CD4-positive, alpha-beta T cell treated with Interleukin-4 for 1 hour (primary cell): ENCODE measurements at regions not wholly inside any gene's neighbourhood (a gene's known extent, or its start where the extent isn't known, plus 50 kb on each side); places are given as distances from the start of the nearest gene placed in this dataset.
"Not testable (repeated sequence)": the region's sequence is repeated elsewhere in the genome, so short reads cannot be mapped to it uniquely, and the experiment has no call there.

ENCODE experiments used
- DNase-seq, 2 donors: peaks; one replicate each; pipeline ENCODE4 v3.0.0-alpha.2; 2020 to 2022

DNA sequence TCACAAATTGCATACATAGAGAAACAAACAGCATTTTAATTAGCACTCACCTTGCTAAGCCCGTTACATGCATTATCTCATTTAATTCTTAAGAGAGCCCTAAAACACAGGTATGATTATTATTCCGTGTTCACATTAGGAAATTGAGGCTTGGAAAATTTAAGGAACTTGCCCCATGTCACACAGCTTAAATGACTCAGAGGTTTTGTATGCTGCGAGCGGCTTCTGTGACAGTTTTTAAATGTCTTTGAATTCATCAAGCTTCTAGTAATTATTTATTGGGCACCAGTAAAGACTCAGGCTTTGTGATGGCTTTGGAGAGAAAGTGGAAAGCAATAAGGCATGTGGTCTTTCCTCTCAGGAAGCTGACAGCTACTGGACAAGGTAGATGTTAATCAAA, 166.7 kb upstream of the THBS1 start:
- no peak for DNase-seq

DNA sequence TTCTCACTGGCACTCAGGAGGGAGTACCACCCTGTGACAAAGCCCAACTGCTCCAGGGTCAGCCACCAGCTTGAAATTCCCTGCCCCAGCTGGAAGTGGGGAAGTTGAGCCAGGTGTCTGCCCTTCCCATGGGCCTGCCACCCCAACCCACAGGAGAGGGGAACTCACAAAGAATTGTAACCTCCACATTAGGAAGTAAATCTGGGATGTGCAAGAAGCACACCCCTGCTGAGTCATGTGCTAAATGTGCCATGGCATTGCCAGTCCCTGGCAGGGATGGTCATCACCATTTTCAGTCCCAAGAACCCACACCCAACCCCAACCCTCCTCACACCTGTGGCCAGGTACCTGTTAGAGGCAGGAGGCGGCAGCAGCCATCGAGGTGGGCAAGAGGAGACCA, 165.2 kb upstream of the THBS1 start:
- no peak for DNase-seq

- DNase-seq: no peak
These were observed 164.6 kb upstream of the THBS1 start for GRCh38 chr15:39416258-39416657.

DNA sequence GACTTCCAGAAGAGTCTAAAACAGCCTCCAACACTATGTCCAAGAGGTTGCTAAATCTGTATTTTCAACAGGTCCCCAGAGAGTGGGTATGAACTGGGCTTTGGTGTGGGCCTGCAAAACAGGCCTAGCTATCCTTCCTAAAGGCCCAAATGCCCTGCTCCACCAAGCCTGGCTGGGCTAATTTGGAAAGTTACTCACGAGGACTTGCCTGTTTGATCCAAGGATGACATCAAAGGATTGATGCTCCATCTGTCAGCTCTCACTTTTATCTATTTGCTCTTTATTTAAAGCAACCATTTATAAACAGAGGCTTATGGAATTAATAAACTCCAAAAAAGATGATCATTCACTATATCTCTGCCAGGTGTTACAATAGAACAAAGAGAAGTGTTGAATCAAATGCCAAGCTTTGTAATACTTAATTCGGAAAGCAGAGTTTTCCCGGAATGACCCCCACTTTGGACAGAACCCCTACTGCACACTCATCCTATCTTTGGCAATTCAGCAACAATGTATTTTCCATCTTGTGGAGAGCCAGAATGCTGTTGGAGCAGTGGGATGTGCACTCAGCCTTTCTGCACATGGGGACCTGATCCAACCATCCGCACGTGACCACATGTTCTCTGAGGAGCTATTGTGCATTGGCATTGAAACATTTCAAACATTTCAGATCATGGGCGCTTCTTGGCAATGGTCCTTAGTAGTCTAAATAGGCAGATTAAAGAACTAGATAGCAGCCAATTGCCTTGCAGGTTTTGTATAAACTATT, 163.3 kb upstream of the THBS1 start:
- no peak for DNase-seq

GRCh38 chr15:39419651-39420050, 161.2 kb upstream of the THBS1 start:
- no peak for DNase-seq

- not testable (repeated sequence) for DNase-seq
These were observed 160.6 kb upstream of the THBS1 start for GRCh38 chr15:39420123-39420852.

DNA sequence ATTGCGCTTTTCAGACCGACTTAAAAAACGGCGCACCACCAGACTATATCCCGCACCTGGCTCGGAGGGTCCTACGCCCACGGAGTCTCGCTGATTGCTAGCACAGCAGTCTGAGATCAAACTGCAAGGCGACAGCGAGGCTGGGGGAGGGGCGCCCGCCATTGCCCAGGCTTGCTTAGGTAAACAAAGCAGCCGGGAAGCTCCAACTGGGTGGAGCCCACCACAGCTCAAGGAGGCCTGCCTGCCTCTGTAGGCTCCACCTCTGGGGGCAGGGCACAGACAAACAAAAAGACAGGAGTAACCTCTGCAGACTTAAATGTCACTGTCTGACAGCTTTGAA, 160.1 kb upstream of the THBS1 start:
- DNase-seq: not testable (repeated sequence)

- DNase-seq: peak; percentile 70 to 85
These were observed 154.0 kb upstream of the THBS1 start for GRCh38 chr15:39426552-39427532.

DNA sequence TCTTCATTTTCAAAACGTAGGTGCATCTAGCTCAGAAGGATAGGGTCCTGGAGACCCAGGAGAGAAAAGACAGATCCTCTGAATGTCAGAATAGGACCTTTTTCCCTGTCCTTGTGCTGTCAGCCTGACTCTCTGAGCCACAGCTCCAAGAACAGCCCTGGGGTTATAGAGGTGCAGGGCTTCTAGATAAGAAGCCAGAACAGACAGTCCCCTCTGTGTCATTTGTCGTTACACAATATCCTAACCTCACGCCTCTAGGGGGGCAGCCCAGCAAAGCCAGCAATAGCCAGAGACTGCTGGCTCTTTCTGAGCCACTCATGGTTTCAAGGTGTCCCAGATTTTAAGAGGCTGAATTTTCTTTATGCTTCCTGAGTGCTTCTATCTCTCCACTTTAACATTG, 153.2 kb upstream of the THBS1 start:
- no peak for DNase-seq

GRCh38 chr15:39429898-39430357, 151.0 kb upstream of the THBS1 start:
- no peak for DNase-seq

DNA sequence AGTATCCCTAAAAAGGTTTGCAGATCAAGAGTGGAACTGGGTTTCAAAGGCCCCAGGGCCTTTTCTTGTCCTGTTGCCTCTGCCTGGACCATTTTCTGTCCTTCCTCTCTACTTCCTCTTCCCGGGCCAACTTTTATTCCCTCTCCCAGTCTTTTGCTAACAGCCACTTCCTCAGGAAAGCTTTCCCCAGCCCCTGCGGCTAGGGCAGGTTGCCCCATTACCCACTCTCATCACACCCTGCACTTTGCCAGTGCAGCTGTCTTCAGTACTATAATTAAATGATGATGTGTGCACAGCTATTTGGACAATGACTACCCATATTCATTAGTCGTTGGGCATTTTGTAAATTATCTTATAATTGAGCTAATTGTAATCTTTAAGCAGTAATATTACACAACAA, 150.5 kb upstream of the THBS1 start:
- no peak for DNase-seq

DNA sequence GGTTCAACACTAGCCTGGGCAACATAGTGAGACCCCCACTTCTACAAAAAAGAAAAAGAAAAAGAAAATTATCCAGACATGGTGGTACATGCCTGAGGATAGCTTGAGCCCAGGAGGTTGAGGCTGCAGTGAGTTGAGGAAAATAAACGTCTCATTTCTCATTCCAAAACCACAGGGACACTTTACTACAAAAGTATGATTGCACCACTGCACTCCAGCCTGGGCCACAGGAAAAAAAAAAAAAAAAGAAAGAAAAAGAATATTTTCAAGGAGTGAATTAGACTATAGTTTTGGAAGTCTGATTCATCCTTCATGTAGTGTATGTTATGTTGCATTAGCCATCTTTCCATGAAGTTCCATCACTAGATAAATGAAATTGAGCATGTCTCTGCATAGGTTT, 149.5 kb upstream of the THBS1 start:
- DNase-seq: no peak

DNA sequence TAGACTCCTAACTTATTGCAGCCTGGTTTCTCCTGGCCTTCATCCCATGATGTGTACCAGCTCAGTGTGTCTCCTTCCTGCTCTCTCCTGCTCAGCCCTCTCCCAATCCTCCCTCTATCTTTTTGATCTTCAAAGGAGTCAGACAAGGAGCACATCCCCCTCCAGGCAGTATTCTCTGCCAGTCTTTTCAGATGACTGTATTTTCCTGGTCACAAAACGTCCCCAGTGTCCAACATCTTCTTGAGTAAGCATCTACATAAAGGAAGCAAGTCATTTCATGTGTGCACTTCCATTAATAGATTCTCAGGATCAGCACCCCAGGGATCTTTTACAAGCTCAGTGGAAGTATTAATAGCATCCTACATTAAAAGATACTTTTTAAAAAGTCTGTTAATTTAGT, 148.9 kb upstream of the THBS1 start:
- DNase-seq: no peak

DNA sequence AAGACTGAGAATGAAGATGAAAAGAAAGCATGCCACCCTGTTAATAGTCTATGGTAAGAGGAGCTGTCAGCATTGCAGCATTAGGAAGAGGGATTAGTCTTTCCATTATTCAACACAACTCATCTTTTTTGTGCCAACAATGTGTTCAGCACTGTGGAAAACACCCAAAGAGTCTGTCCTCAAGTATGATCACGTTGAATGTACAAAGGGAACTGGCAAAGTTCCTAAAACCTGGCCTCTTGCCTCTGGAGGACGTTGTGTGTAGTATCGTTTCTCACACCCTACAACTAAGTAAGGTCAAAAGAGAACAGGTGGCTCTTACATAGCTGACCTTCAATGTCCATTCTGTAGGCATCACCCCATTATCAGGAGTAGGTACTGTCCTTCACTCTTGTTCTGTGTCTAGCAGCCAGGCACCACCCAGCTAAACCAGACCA, 147.9 kb upstream of the THBS1 start:
- DNase-seq: no peak

- no peak for DNase-seq
These were observed 147.5 kb upstream of the THBS1 start for GRCh38 chr15:39433376-39433775.

DNA sequence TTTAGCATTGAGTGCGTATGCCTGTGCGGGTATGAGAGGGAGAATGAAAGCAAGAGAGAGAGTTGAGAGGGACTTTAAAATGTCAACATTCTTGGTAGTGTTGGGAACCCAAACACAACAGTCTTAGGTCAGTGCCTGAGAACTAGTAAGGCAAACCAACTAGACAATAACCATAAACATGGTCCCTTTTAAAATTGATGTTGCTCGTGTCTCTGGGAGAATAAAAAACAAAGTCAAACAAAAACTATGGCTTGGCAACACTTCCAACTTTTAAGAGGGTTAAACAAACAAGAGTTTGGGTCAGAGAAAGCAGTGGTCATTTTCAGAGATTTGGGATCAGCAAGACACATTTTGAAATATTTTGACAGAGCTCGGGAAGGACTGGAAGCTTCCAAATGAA, 146.7 kb upstream of the THBS1 start:
- no peak for DNase-seq

- no peak for DNase-seq
These were observed 146.1 kb upstream of the THBS1 start for GRCh38 chr15:39434751-39435238.

DNA sequence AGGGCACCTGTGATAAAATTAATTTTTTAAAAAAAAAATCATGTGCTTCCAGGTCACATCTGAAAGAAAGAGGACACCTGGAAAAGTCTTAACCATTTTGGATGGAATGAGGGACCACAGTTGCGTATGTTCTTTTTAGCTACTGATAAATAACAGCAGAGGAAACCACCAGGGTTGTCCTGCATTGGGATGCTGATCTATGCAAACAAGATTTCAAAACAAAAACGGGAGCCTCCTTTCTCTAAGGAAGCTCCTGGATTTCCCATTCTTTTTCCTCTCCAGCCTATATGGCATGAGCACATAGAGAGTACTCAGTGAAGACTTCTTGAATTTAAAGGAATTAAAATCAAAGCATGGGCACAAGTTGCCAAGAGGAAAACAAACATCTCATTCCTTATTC, 145.6 kb upstream of the THBS1 start:
- no peak for DNase-seq

DNA sequence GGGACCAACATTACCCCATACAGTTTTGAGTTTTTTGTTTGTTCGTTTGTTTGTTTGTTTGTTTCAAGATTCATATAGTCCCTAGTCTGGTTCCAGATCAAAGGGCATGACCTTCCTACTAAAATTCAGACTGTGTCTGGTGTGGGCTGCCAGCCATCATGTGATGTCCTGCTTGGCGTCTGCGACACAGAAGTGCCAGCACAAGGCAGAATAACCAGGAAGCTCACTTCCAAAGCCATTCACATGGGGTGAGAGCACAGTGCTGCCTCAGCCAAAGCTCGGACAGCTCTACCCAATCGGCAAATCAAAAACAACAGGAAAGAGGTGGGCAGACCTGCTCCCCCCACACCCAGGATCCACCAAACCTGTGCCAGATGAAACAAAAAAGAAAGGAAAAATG, 142.6 kb upstream of the THBS1 start:
- DNase-seq: no peak

- no peak for DNase-seq
These were observed 141.9 kb upstream of the THBS1 start for GRCh38 chr15:39438799-39439592.

DNA sequence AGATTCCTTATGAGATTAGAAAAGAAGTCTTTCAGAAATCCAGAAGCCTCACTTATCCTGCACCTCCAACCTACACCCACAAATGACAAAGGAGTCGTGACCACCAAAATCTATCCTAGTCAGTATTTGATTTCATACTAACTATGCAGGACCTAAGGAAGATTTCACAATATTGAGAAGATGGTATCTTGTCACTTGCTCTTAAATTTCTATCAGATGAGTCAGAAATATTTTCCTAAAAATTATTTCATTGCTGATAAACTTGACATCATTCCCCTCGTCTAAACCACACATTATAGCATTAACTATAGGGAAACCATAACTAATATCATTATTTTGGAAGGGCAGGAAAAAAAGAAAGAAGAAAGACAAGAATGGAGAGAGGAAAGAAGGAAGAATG, 138.0 kb upstream of the THBS1 start:
- DNase-seq: no peak

GRCh38 chr15:39443659-39444219, 137.1 kb upstream of the THBS1 start:
- DNase-seq: no peak
